ENCODE measurements at regions not wholly inside any gene's neighbourhood (a gene's known extent, or its start where the extent isn't known, plus 50 kb on each side); places are given as distances from the start of the nearest gene placed in this dataset.

GRCh38 chr12:132396657-132397056, 67.3 kb upstream of the GALNT9 start:
- H3K4me1 ChIP-seq, result no peaks in the 10 kb centered on the region
- no peak for DNase-seq (ENCODE audit: extremely low spot score)
- H3K4me3 ChIP-seq, result no peak overlapping the region
- no peaks in the 10 kb centered on the region for H3K9me3 ChIP-seq
- no peak overlapping the region for H3K27ac ChIP-seq (replicated peaks in 1 of 4)
- no peak for TF ChIP-seq POLR2A (IDR thresholded peaks at IDR 0.05; ENCODE audit: low read depth)
- no peak for TF ChIP-seq EP300 (IDR thresholded peaks at IDR 0.05)
- no peak for TF ChIP-seq CTCF (IDR thresholded peaks at IDR 0.05)
- TF ChIP-seq POLR2AphosphoS5 (IDR thresholded peaks at IDR 0.05), result no peak
- WGBS, result 67% methylated on average over 16 of the region's 16 CpGs
- H3K36me3 ChIP-seq, result no peaks in the 10 kb centered on the region
- intact Hi-C loops (cut with DNase I), result no loop called here
- peaks cover 0 to 90% (median 18%) of the 10 kb centered on the region in 4 donors for H3K27me3 ChIP-seq

GRCh38 chr12:132395908-132396305, 66.5 kb upstream of the GALNT9 start:
- intact Hi-C loops (cut with DNase I), result no loop called here
- TF ChIP-seq CTCF (IDR thresholded peaks at IDR 0.05), result no peak
- TF ChIP-seq POLR2AphosphoS5 (IDR thresholded peaks at IDR 0.05), result no peak
- TF ChIP-seq EP300 (IDR thresholded peaks at IDR 0.05), result no peak
- no peak for TF ChIP-seq POLR2A (IDR thresholded peaks at IDR 0.05; ENCODE audit: low read depth)
- WGBS, result 74% methylated on average over 19 of the region's 24 CpGs
- no peak for DNase-seq (ENCODE audit: extremely low spot score)
- Histone ChIP-seq H3K4me3 (no peak overlapping the region), H3K36me3 (no peaks in the 10 kb centered on the region), H3K27ac (replicated peaks in 1 of 4) (no peak overlapping the region), H3K4me1 (no peaks in the 10 kb centered on the region), H3K9me3 (no peaks in the 10 kb centered on the region), H3K27me3 (peaks cover 0 to 90% (median 17%) of the 10 kb centered on the region in 4 donors)

- no peak for DNase-seq (ENCODE audit: extremely low spot score)
- no peak for TF ChIP-seq POLR2AphosphoS5 (IDR thresholded peaks at IDR 0.05)
- no peaks in the 10 kb centered on the region for H3K9me3 ChIP-seq
- no peak overlapping the region for H3K27ac ChIP-seq (replicated peaks in 1 of 4)
- peaks cover 0 to 90% (median 18%) of the 10 kb centered on the region in 4 donors for H3K27me3 ChIP-seq
- no peaks in the 10 kb centered on the region for H3K36me3 ChIP-seq
- no peaks in the 10 kb centered on the region for H3K4me1 ChIP-seq
- 86% methylated on average over 18 of the region's 28 CpGs for WGBS
- H3K4me3 ChIP-seq, result no peak overlapping the region
- intact Hi-C loops (cut with DNase I), result no loop called here
These were observed 66.0 kb upstream of the GALNT9 start for GRCh38 chr12:132395192-132395907.

GRCh38 chr12:132393991-132394949, 64.9 kb upstream of the GALNT9 start:
- no peak for DNase-seq (ENCODE audit: extremely low spot score)
- 77% methylated on average over 21 of the region's 36 CpGs for whole genome bisulfite sequencing
- intact Hi-C loops (cut with DNase I), result no loop called here
- H3K4me1 ChIP-seq, result no peaks in the 10 kb centered on the region
- H3K4me3 ChIP-seq, result no peak overlapping the region
- H3K27me3 ChIP-seq, result peaks cover 0 to 90% (median 17%) of the 10 kb centered on the region in 4 donors
- no peaks in the 10 kb centered on the region for H3K36me3 ChIP-seq
- no peaks in the 10 kb centered on the region for H3K9me3 ChIP-seq
- H3K27ac ChIP-seq (replicated peaks in 1 of 4), result no peak overlapping the region
- TF ChIP-seq CTCF (IDR thresholded peaks at IDR 0.05) (no peak), POLR2A (IDR thresholded peaks at IDR 0.05; ENCODE audit: low read depth) (no peak), EP300 (IDR thresholded peaks at IDR 0.05) (no peak), POLR2AphosphoS5 (IDR thresholded peaks at IDR 0.05) (no peak)

- Histone ChIP-seq H3K4me3 (no peak overlapping the region), H3K4me1 (no peaks in the 10 kb centered on the region), H3K9me3 (no peaks in the 10 kb centered on the region), H3K27me3 (peaks cover 0 to 90% (median 12%) of the 10 kb centered on the region in 4 donors), H3K27ac (replicated peaks in 1 of 4) (no peak overlapping the region), H3K36me3 (no peaks in the 10 kb centered on the region)
- TF ChIP-seq POLR2A (IDR thresholded peaks at IDR 0.05; ENCODE audit: low read depth) (no peak), EP300 (IDR thresholded peaks at IDR 0.05) (no peak), CTCF (IDR thresholded peaks at IDR 0.05) (no peak), POLR2AphosphoS5 (IDR thresholded peaks at IDR 0.05) (no peak)
- WGBS, result 71% methylated on average over 19 of the region's 19 CpGs
- DNase-seq (ENCODE audit: extremely low spot score), result no peak
- intact Hi-C loops (cut with DNase I), result no loop called here
These were observed 63.9 kb upstream of the GALNT9 start for GRCh38 chr12:132393245-132393795.

Measured in esophagus muscularis mucosa (tissue), 4 donors.